Natural killer cell (primary cell): ENCODE measurements at regions not wholly inside any gene's neighbourhood (a gene's known extent, or its start where the extent isn't known, plus 50 kb on each side); places are given as distances from the start of the nearest gene placed in this dataset.
"Not testable (repeated sequence)": the region's sequence is repeated elsewhere in the genome, so short reads cannot be mapped to it uniquely, and the experiment has no call there.

ENCODE experiments used
- ATAC-seq, 3 donors: fragments of 150-1000 bp in 2 of 3; fragments of 200-7000 bp in 1 of 3; cut with Tn5 transposase; 1 replicate in 1 of 3; 2 replicates in 2 of 3; pipeline ENCODE4 v1.10.0; 2021; ENCODE audit warnings: mild to moderate bottlenecking in 2 of 3, moderate library complexity in 2 of 3
- DNase-seq, 2 donors: peaks; one replicate each; pipeline versions ENCODE4 v3.0.0 to v3.0.0-alpha.2; 2013 to 2021; ENCODE audit warnings: mixed read lengths in 1 of 2
- H3K27ac ChIP-seq: one replicate; pipeline ENCODE4 v1.5.1; 2013; ENCODE audit warnings: mild to moderate bottlenecking, low read length
- H3K27me3 ChIP-seq: one replicate; pipeline ENCODE4 v1.6.1; 2013; ENCODE audit warnings: low read length; ENCODE audit not compliant: control insufficient read depth, insufficient read depth
- H3K36me3 ChIP-seq: one replicate; pipeline ENCODE4 v1.6.1; 2013; ENCODE audit warnings: low read length; ENCODE audit not compliant: control insufficient read depth, insufficient read depth
- H3K4me1 ChIP-seq: one replicate; pipeline ENCODE4 v1.6.1; 2013; ENCODE audit warnings: low read length; ENCODE audit not compliant: control insufficient read depth, insufficient read depth
- H3K4me3 ChIP-seq: one replicate; pipeline ENCODE4 v1.5.1; 2013; ENCODE audit warnings: low read length
- H3K9me3 ChIP-seq: one replicate; pipeline ENCODE4 v1.6.1; 2013; ENCODE audit warnings: low read length; ENCODE audit not compliant: control insufficient read depth, insufficient read depth
- H3K27ac Mint-ChIP-seq, 2 donors: one replicate each; pipeline ENCODE4 v1.8.0; 2022; ENCODE audit warnings: mild to moderate bottlenecking in 2 of 2, mixed read lengths in 2 of 2, moderate library complexity in 1 of 2
- H3K27me3 Mint-ChIP-seq, 2 donors: one replicate each; pipeline ENCODE4 v1.8.0; 2022; ENCODE audit warnings: low read depth in 2 of 2, mixed read lengths in 2 of 2
- H3K36me3 Mint-ChIP-seq: one replicate; pipeline ENCODE4 v1.8.0; 2022; ENCODE audit warnings: mixed read lengths
- H3K4me1 Mint-ChIP-seq, 2 donors: one replicate each; pipeline ENCODE4 v1.8.0; 2022; ENCODE audit warnings: mixed read lengths in 2 of 2
- H3K4me3 Mint-ChIP-seq: one replicate; pipeline ENCODE4 v1.8.0; 2022; ENCODE audit warnings: mild to moderate bottlenecking, moderate library complexity, mixed read lengths
- H3K9me3 Mint-ChIP-seq, 2 donors: one replicate each; pipeline ENCODE4 v1.8.0; 2022; ENCODE audit warnings: mixed read lengths in 2 of 2
- CTCF ChIP-seq: fragments of 200-600 bp; IDR thresholded peaks from one replicate; pipeline ENCODE4 v1.8.0; 2022; ENCODE audit warnings: antibody characterized with exemption
- WGBS: methylation state at CpG from one replicate; pipeline ENCODE4 v1.1.7; 2013; ENCODE audit warnings: missing lambda C conversion rate; ENCODE audit not compliant: insufficient coverage; 5-methylcytosine and 5-hydroxymethylcytosine counted together
- intact Hi-C: fragments of 100-400 bp; cut with micrococcal nuclease; formaldehyde crosslinking; loops from one replicate; pipeline ENCODE4 v1.14.2; 2022

DNA sequence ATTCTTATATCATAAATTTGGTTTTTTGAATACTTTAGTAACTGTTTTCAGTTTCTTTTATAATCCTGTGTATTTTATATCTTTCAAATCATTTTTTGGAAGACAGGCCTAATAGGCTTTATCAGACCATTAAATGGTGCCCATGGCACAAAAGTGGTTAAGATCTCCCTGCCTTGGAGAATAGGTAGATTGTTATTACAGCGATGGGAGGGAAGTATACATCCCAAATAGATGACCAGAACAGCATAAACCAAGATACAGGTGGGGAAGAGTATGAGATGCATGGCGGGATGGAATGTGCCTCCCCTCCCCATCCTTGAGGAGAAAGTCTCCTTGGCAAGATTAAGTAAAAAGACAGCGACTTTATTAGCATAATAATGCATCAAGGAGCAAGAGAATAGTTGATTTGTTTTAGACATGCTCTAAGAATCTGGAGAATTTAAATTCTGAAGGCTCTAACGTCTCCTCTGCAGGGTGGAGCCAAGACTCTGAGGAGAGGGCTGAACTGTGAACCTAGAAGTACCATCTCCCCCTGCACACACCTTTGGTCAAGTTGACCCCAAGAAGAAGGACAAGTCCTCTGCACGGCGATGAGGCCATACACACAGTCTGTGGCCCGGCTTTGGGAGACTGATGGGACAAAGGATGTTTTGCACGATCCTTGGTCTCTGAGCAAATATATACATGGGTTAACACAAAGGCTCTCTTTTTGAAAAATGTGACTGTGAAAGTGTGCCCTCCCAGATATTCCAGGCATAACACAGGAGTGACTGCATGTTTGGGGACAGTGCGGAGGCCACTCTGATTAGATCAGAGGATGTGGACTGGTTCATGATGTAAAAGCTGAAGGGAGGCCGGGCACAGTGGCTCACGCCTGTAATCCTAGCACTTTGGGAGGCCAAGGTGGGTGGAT, 61.1 kb upstream of the SLC35C1 start:
- no peak overlapping the region for H3K27ac ChIP-seq
- no peaks in the 10 kb centered on the region for H3K4me1 ChIP-seq
- TF ChIP-seq CTCF = no peak
- no peak overlapping the region for H3K4me3 ChIP-seq
- no peaks in the 10 kb centered on the region for H3K36me3 ChIP-seq
- ATAC-seq (no peak), DNase-seq (no peak)
- Mint-ChIP-seq H3K4me3 (no peak overlapping the region), H3K27me3 (peaks cover 7 to 45% of the 10 kb centered on the region in 2 donors), H3K9me3 (no peaks in the 10 kb centered on the region), H3K4me1 (no peaks in the 10 kb centered on the region), H3K27ac (no peak overlapping the region), H3K36me3 (no peaks in the 10 kb centered on the region)
- WGBS = 82% methylated on average over 10 of the region's 11 CpGs
- H3K9me3 ChIP-seq = no peaks in the 10 kb centered on the region
- H3K27me3 ChIP-seq = no peaks in the 10 kb centered on the region
- intact Hi-C loops = no loop called here

GRCh38 chr11:45741582-45741981, 63.4 kb upstream of the SLC35C1 start:
- Histone ChIP-seq H3K36me3 (no peaks in the 10 kb centered on the region), H3K9me3 (no peaks in the 10 kb centered on the region), H3K27me3 (no peaks in the 10 kb centered on the region), H3K4me1 (no peaks in the 10 kb centered on the region), H3K4me3 (no peak overlapping the region), H3K27ac (no peak overlapping the region)
- intact Hi-C loops = no loop called here
- no peaks in the 10 kb centered on the region for H3K9me3 Mint-ChIP-seq
- peaks cover 4 to 32% of the 10 kb centered on the region in 2 donors for H3K27me3 Mint-ChIP-seq
- H3K4me1 Mint-ChIP-seq = no peaks in the 10 kb centered on the region
- 87% methylated on average over 2 of the region's 2 CpGs for WGBS
- DNase-seq (no peak), ATAC-seq (no peak)
- no peak for TF ChIP-seq CTCF
- no peak overlapping the region for H3K27ac Mint-ChIP-seq
- no peak overlapping the region for H3K4me3 Mint-ChIP-seq
- H3K36me3 Mint-ChIP-seq = no peaks in the 10 kb centered on the region

- H3K27me3 ChIP-seq = no peaks in the 10 kb centered on the region
- Mint-ChIP-seq H3K4me1 (no peaks in the 10 kb centered on the region), H3K4me3 (no peak overlapping the region), H3K27me3 (peaks cover 8 to 35% of the 10 kb centered on the region in 2 donors), H3K36me3 (no peaks in the 10 kb centered on the region), H3K27ac (no peak overlapping the region), H3K9me3 (no peaks in the 10 kb centered on the region)
- no peaks in the 10 kb centered on the region for H3K9me3 ChIP-seq
- H3K36me3 ChIP-seq = no peaks in the 10 kb centered on the region
- no peak for DNase-seq
- 76% methylated on average over 2 of the region's 2 CpGs for WGBS
- H3K27ac ChIP-seq = no peak overlapping the region
- no peak for ATAC-seq
- intact Hi-C loops = no loop called here
- TF ChIP-seq CTCF = no peak
- H3K4me3 ChIP-seq = no peak overlapping the region
- H3K4me1 ChIP-seq = no peaks in the 10 kb centered on the region
Observed at GRCh38 chr11:45741032-45741431, 63.9 kb upstream of the SLC35C1 start.

GRCh38 chr11:45739866-45740265, 65.1 kb upstream of the SLC35C1 start:
- no peaks in the 10 kb centered on the region for H3K36me3 ChIP-seq
- WGBS = 87% methylated on average over 3 of the region's 3 CpGs
- DNase-seq (no peak), ATAC-seq (no peak)
- H3K4me3 Mint-ChIP-seq = no peak overlapping the region
- no peak for TF ChIP-seq CTCF
- no peaks in the 10 kb centered on the region for H3K27me3 ChIP-seq
- H3K4me3 ChIP-seq = no peak overlapping the region
- intact Hi-C loops = no loop called here
- no peaks in the 10 kb centered on the region for H3K9me3 Mint-ChIP-seq
- no peaks in the 10 kb centered on the region for H3K4me1 ChIP-seq
- H3K4me1 Mint-ChIP-seq = no peaks in the 10 kb centered on the region
- no peak overlapping the region for H3K27ac ChIP-seq
- H3K27ac Mint-ChIP-seq = no peak overlapping the region
- no peaks in the 10 kb centered on the region for H3K36me3 Mint-ChIP-seq
- H3K9me3 ChIP-seq = no peaks in the 10 kb centered on the region
- H3K27me3 Mint-ChIP-seq = peaks cover 9 to 38% of the 10 kb centered on the region in 2 donors

GRCh38 chr11:45739071-45739470, 65.9 kb upstream of the SLC35C1 start:
- WGBS = 84% methylated on average over 3 of the region's 22 CpGs
- not testable (repeated sequence) for H3K9me3 Mint-ChIP-seq

More at GRCh38 chr11:45739071-45739470, 65.9 kb upstream of the SLC35C1 start:
- H3K27ac Mint-ChIP-seq, H3K4me3 Mint-ChIP-seq, H3K4me1 Mint-ChIP-seq, H3K27ac ChIP-seq, H3K36me3 ChIP-seq, H3K4me3 ChIP-seq, DNase-seq, H3K36me3 Mint-ChIP-seq, H3K4me1 ChIP-seq, intact Hi-C loops, ATAC-seq, H3K9me3 ChIP-seq, H3K27me3 ChIP-seq: not testable (repeated sequence)
- H3K27me3 Mint-ChIP-seq = peaks cover 12 to 37% of the 10 kb centered on the region in 2 donors
